Loucy (cell line): ENCODE measurements at regions not wholly inside any gene's neighbourhood (a gene's known extent, or its start where the extent isn't known, plus 50 kb on each side); places are given as distances from the start of the nearest gene placed in this dataset.

Source experiments
- EZH2phosphoT487 ChIP-seq: fragments of 200-600 bp; IDR thresholded peaks from 2 replicates; pipeline ENCODE4 v1.6.1; 2018; ENCODE audit warnings: antibody characterized with exemption, mild to moderate bottlenecking, moderate library complexity, borderline replicate concordance
- TF ChIP-seq, protein P1 (sequence below): fragments of 200-600 bp; sonication (generic); conservative IDR thresholded peaks from 2 replicates; pipeline ENCODE4 v1.5.1; 2014; ENCODE audit warnings: mild to moderate bottlenecking, antibody characterized with exemption, low read length

DNA sequence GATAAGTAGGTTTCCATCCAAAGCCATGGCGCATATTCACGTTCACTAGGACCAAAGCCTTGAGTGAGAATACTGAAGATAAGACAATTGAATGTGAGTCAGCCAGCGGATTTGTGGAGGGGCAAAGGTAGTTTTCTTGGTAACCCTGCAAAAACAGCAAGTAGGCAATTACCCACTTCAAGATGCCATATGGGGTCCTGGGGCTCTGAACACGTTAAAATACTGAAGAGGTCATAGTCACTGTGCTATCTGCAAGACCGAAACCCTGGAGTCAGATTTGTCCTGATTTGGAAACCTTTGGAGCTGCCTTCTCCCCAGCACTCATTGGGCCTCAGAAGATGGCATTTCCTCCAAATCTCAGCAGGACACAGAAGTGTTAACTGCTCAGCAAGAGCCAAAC lies 646.9 kb upstream of the LMCD1 start:
- TF ChIP-seq, protein P1, sequence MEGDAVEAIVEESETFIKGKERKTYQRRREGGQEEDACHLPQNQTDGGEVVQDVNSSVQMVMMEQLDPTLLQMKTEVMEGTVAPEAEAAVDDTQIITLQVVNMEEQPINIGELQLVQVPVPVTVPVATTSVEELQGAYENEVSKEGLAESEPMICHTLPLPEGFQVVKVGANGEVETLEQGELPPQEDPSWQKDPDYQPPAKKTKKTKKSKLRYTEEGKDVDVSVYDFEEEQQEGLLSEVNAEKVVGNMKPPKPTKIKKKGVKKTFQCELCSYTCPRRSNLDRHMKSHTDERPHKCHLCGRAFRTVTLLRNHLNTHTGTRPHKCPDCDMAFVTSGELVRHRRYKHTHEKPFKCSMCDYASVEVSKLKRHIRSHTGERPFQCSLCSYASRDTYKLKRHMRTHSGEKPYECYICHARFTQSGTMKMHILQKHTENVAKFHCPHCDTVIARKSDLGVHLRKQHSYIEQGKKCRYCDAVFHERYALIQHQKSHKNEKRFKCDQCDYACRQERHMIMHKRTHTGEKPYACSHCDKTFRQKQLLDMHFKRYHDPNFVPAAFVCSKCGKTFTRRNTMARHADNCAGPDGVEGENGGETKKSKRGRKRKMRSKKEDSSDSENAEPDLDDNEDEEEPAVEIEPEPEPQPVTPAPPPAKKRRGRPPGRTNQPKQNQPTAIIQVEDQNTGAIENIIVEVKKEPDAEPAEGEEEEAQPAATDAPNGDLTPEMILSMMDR = no peak
- no peak for TF ChIP-seq EZH2phosphoT487
